IMR-90 (cell line): ENCODE measurements at regions not wholly inside any gene's neighbourhood (a gene's known extent, or its start where the extent isn't known, plus 50 kb on each side); places are given as distances from the start of the nearest gene placed in this dataset.

Source experiments
- ATAC-seq: fragments of 200-7000 bp; cut with Tn5 transposase; 2 replicates; pipeline ENCODE4 v1.9.1; 2020; ENCODE audit warnings: low read depth, mild to moderate bottlenecking, moderate library complexity
- BruUV-seq: library from RNA; stranded (reverse); fragments of 400-500 nt; replicated peaks from 2 replicates; lab custom pipeline; 2021; lab: Mats Ljungman, UMichigan
- CTCF ChIA-PET: fragments of 300-600 bp; formaldehyde crosslinking; extraction: SDS; loops from one replicate; lab custom pipeline; 2021; ENCODE audit warnings: antibody characterized with exemption; lab: Yijun Ruan, JAX
- POLR2A ChIA-PET: fragments of 300-600 bp; sonication (Branson Sonifier 250); formaldehyde crosslinking; loops from one replicate; lab custom pipeline; 2022; ENCODE audit warnings: antibody characterized with exemption; ENCODE audit not compliant: unreplicated experiment; lab: Charles Lee
- DNase-seq: peaks from one replicate; pipeline ENCODE4 v3.0.0; 2013
- H2AFZ ChIP-seq: replicated peaks from 2 replicates; pipeline ENCODE3; 2013; ENCODE audit warnings: low read length, mild to moderate bottlenecking; ENCODE audit not compliant: poor library complexity
- H2AK5ac ChIP-seq: 2 replicates; pipeline ENCODE4 v1.6.1; 2013; ENCODE audit warnings: low read depth, low read length, inconsistent platforms
- H2AK9ac ChIP-seq: replicated peaks from 2 replicates; pipeline ENCODE3; 2013; ENCODE audit warnings: mild to moderate bottlenecking, low read depth, low read length, moderate library complexity; ENCODE audit not compliant: poor library complexity
- H2BK120ac ChIP-seq: 2 replicates; pipeline ENCODE4 v1.6.1; 2013; ENCODE audit warnings: low read depth, low read length, inconsistent platforms
- H2BK15ac ChIP-seq: 3 replicates; pipeline ENCODE4 v1.6.1; 2013; ENCODE audit warnings: low read depth, low read length, inconsistent platforms
- H2BK20ac ChIP-seq: 2 replicates; pipeline ENCODE4 v1.6.1; 2013; ENCODE audit warnings: low read depth, mild to moderate bottlenecking, inconsistent platforms, low read length, moderate library complexity
- H2BK5ac ChIP-seq: 2 replicates; pipeline ENCODE4 v1.6.1; 2013; ENCODE audit warnings: mild to moderate bottlenecking, low read depth, low read length, inconsistent platforms; ENCODE audit not compliant: poor library complexity, severe bottlenecking
- H3K14ac ChIP-seq: replicated peaks from 2 replicates; pipeline ENCODE4 v1.6.1; 2013; ENCODE audit warnings: low read depth, low read length, inconsistent platforms
- H3K18ac ChIP-seq: 2 replicates; pipeline ENCODE4 v1.6.1; 2013; ENCODE audit warnings: low read depth, low read length, control low read depth
- H3K23ac ChIP-seq: 2 replicates; pipeline ENCODE4 v1.6.1; 2013; ENCODE audit warnings: low read depth, low read length, inconsistent platforms
- H3K27ac ChIP-seq: 2 replicates; pipeline ENCODE4 v1.5.1; 2013; ENCODE audit warnings: mild to moderate bottlenecking, control low read depth, low read length; ENCODE audit not compliant: insufficient read depth
- H3K27me3 ChIP-seq: 2 replicates; pipeline ENCODE4 v1.6.1; 2013; ENCODE audit warnings: low read length; ENCODE audit not compliant: control insufficient read depth, insufficient read depth
- H3K36me3 ChIP-seq: 2 replicates; pipeline ENCODE4 v1.6.1; 2013; ENCODE audit warnings: low read length, mixed read lengths; ENCODE audit not compliant: control insufficient read depth, insufficient read depth
- H3K4ac ChIP-seq: 2 replicates; pipeline ENCODE4 v1.6.1; 2013; ENCODE audit warnings: low read depth, low read length, inconsistent platforms
- H3K4me1 ChIP-seq: 2 replicates; pipeline ENCODE4 v1.6.1; 2013; ENCODE audit warnings: low read length, mixed read lengths; ENCODE audit not compliant: control insufficient read depth, insufficient read depth
- H3K4me2 ChIP-seq: 2 replicates; pipeline ENCODE4 v1.6.1; 2013; ENCODE audit warnings: low read depth, mild to moderate bottlenecking, control low read depth, low read length, moderate library complexity
- H3K4me3 ChIP-seq: 2 replicates; pipeline ENCODE4 v1.5.1; 2013; ENCODE audit warnings: low read depth, mild to moderate bottlenecking, control low read depth, low read length, moderate library complexity; ENCODE audit not compliant: insufficient read depth
- H3K56ac ChIP-seq: 2 replicates; pipeline ENCODE4 v1.6.1; 2013; ENCODE audit warnings: low read length, inconsistent platforms; ENCODE audit not compliant: insufficient read depth; ENCODE audit errors: extremely low read depth
- H3K79me1 ChIP-seq, 2 experiments: 2 replicates each; pipeline ENCODE4 v1.6.1; 2013; ENCODE audit warnings: low read length in 2 of 2, inconsistent platforms in 1 of 2, low read depth in 1 of 2
- H3K9ac ChIP-seq: 2 replicates; pipeline ENCODE4 v1.6.1; 2013; ENCODE audit warnings: low read depth, low read length, control low read depth
- H3K9me1 ChIP-seq: 2 replicates; pipeline ENCODE4 v1.6.1; 2013; ENCODE audit warnings: low read length, inconsistent platforms; ENCODE audit not compliant: insufficient read depth
- H3K9me3 ChIP-seq: 2 replicates; pipeline ENCODE4 v1.6.1; 2013; ENCODE audit warnings: low read length; ENCODE audit not compliant: control insufficient read depth, insufficient read depth
- H4K20me1 ChIP-seq: 2 replicates; pipeline ENCODE4 v1.6.1; 2013; ENCODE audit warnings: low read length, inconsistent platforms; ENCODE audit not compliant: insufficient read depth
- H4K5ac ChIP-seq: 2 replicates; pipeline ENCODE4 v1.6.1; 2013; ENCODE audit warnings: mild to moderate bottlenecking, low read depth, low read length, control low read depth
- H4K8ac ChIP-seq, 2 experiments: 2 replicates each; pipeline ENCODE4 v1.6.1; 2013; ENCODE audit warnings: low read depth in 2 of 2, low read length in 2 of 2, control low read depth in 1 of 2, inconsistent platforms in 1 of 2
- H4K91ac ChIP-seq: 2 replicates; pipeline ENCODE4 v1.6.1; 2013; ENCODE audit warnings: low read depth, low read length, inconsistent platforms; ENCODE audit not compliant: insufficient read depth
- CHD1 ChIP-seq: IDR thresholded peaks from 2 replicates; pipeline ENCODE4 v1.6.1; 2012; ENCODE audit warnings: low read depth, low read length, improper control_type of control experiment
- MAFK ChIP-seq: IDR thresholded peaks from 2 replicates; pipeline ENCODE4 v1.6.1; 2012; ENCODE audit warnings: low read depth, low read length, improper control_type of control experiment
- POLR2A ChIP-seq: IDR thresholded peaks from 2 replicates; pipeline ENCODE4 v1.6.1; 2012; ENCODE audit warnings: mild to moderate bottlenecking, low read depth, low read length
- RAD21 ChIP-seq: IDR thresholded peaks from 2 replicates; pipeline ENCODE4 v1.6.1; 2012; ENCODE audit warnings: low read length, improper control_type of control experiment
- SMC3 ChIP-seq: fragments of 150-350 bp; IDR thresholded peaks from 2 replicates; pipeline ENCODE4 v1.6.1; 2016; ENCODE audit warnings: low read depth, mild to moderate bottlenecking, antibody characterized with exemption, low read length, moderate library complexity
- USF2 ChIP-seq: fragments of 150-350 bp; IDR thresholded peaks from 2 replicates; pipeline ENCODE4 v1.6.1; 2017; ENCODE audit warnings: mild to moderate bottlenecking, antibody characterized with exemption, low read length, low read depth
- WGBS, 2 experiments: methylation state at CpG; one replicate each; pipeline versions ENCODE4 v1.1.5 to v1.1.7; 2013; ENCODE audit warnings: missing lambda C conversion rate in 2 of 2; ENCODE audit not compliant: insufficient read length in 1 of 2; ENCODE audit errors: extremely low coverage in 2 of 2; 5-methylcytosine and 5-hydroxymethylcytosine counted together
- dilution Hi-C: fragments of 300-500 bp; cut with HindIII; formaldehyde crosslinking; loops from one replicate; pipeline ENCODE4 v1.14.3; 2018; ENCODE audit warnings: low sequenced_read_pairs; ENCODE audit not compliant: unreplicated experiment
- in situ Hi-C: fragments of 300-500 bp; cut with MboI; formaldehyde crosslinking; loops from 3 replicates; pipeline ENCODE4 v1.14.3; 2019; ENCODE audit warnings: low sequenced_read_pairs, inconsistent platforms, mixed read lengths
- intact Hi-C: fragments of 100-400 bp; cut with micrococcal nuclease; formaldehyde crosslinking; loops from 2 replicates; pipeline ENCODE4 v1.10.0; 2022
- TF ChIP-seq, protein P1 (sequence below): fragments of 150-350 bp; IDR thresholded peaks from 2 replicates; pipeline ENCODE4 v1.6.1; 2016; ENCODE audit warnings: low read depth, mild to moderate bottlenecking, low read length, moderate library complexity, borderline replicate concordance

DNA sequence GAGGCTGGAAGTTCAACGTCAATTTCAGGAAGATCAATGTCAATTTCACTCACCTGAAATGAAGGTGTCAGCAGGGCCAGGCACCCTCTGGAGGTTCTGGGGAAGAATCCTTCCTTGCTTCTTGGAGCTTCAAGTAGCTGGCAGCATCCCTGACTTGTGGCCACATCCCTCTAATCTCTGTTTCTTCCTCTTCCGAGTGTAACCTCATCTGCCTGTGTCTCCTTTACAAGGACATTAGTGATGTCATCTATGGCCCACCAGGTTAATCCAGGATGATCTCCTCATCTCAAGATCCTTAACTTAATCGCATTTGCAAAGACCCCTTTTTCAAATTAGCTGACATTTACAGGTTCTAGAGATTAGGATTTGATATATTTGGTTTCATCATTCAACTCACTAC lies 240.8 kb upstream of the MTNR1B start:
- H2AK5ac ChIP-seq = no peak overlapping the region
- H3K9me3 ChIP-seq = no peaks in the 10 kb centered on the region
- no peak overlapping the region for H3K14ac ChIP-seq
- H3K4me2 ChIP-seq = no peak overlapping the region
- WGBS, 2 experiments = 86% methylated on average over 2 of the region's 3 CpGs; no CpG with 5 or more reads in 1 of the 2 experiments
- H4K5ac ChIP-seq = no peak overlapping the region
- no peak overlapping the region for H4K8ac ChIP-seq
- H3K9me1 ChIP-seq = no peaks in the 10 kb centered on the region
- H2BK15ac ChIP-seq = no peak overlapping the region
- H2AFZ ChIP-seq = no peak overlapping the region
- no peak overlapping the region for H3K23ac ChIP-seq
- no peak for ATAC-seq
- CTCF ChIA-PET = interaction anchor here (0.6 kb wide), 1 partner anchor 39 kb away, joined by 3 read pairs; no protein-coding TSS in a partner anchor
- in situ Hi-C loops (no loop called here), dilution Hi-C loops (no loop called here), intact Hi-C loops (no loop called here)
- no peak overlapping the region for H2BK20ac ChIP-seq
- H2AK9ac ChIP-seq = no peak overlapping the region
- no peak overlapping the region for H3K18ac ChIP-seq
- no peaks in the 10 kb centered on the region for H3K27me3 ChIP-seq
- H3K4me3 ChIP-seq = no peak overlapping the region
- no peak overlapping the region for H2BK5ac ChIP-seq
- H3K36me3 ChIP-seq = no peaks in the 10 kb centered on the region
- H3K56ac ChIP-seq = no peak overlapping the region
- no peak overlapping the region for H3K9ac ChIP-seq
- no peak overlapping the region for H3K27ac ChIP-seq
- TF ChIP-seq POLR2A = no peak
- TF ChIP-seq RAD21 = no peak
- TF ChIP-seq, protein P1, sequence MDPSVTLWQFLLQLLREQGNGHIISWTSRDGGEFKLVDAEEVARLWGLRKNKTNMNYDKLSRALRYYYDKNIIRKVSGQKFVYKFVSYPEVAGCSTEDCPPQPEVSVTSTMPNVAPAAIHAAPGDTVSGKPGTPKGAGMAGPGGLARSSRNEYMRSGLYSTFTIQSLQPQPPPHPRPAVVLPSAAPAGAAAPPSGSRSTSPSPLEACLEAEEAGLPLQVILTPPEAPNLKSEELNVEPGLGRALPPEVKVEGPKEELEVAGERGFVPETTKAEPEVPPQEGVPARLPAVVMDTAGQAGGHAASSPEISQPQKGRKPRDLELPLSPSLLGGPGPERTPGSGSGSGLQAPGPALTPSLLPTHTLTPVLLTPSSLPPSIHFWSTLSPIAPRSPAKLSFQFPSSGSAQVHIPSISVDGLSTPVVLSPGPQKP = no peak
- no peak for TF ChIP-seq CHD1
- TF ChIP-seq MAFK = no peak
- no peak for TF ChIP-seq USF2
- TF ChIP-seq SMC3 = no peak
- POLR2A ChIA-PET = no interaction called here
- no TSS peak for BruUV-seq
- no peaks in the 10 kb centered on the region for H4K20me1 ChIP-seq
- no peaks in the 10 kb centered on the region for H3K4me1 ChIP-seq
- no peak for DNase-seq
- no peak overlapping the region for H4K91ac ChIP-seq
- no peak overlapping the region for H2BK120ac ChIP-seq
- no peaks in the 10 kb centered on the region for H3K79me1 ChIP-seq
- H3K4ac ChIP-seq = no peak overlapping the region
